ENCODE measurements at regions not wholly inside any gene's neighbourhood (a gene's known extent, or its start where the extent isn't known, plus 50 kb on each side); places are given as distances from the start of the nearest gene placed in this dataset.

DNA sequence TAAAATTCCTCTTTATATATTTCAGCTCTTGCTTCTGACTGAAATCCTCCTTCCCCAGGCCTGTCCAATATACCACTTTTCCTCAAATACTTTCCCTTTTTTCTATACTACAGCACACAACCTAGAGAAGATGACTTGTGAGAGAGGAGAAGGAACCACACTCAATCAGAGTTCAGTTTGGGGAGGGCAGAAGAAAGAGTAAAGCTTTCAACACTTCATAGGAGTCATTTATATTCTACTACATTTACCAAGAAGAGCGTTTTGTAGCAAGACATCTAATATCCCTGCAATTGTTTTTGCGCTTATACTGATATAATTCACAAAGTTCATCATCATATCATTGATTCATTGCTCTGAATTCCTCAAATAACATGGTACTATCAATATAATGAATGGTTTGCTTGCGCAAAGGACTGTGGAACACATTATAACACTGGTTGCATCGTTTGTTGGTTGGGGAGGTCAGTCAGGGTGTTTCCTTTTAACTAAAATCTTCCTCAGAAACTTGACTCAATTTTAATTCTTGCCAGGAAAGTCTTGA is 792.5 kb upstream of the CELF2 start:
- no peak for DNase-seq (ENCODE audit: low read depth)

DNA sequence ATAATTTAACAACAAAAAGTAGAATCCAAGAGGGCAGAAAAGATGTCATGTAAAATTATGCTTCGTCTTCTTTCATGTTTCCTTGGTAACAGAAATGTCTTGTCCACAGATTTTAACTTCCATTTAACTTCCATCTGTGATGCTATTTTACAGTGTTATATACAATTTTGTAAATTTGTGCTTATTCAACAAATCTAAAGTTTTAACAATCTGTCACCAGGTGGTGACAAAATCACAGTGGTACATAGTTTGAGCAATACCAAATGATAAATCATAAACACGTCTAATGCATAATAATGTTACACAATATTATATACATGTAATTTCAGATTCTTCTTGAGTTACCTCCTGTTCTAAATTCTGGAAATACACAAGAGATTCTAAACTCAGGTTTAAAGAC is 784.4 kb upstream of the CELF2 start:
- DNase-seq (ENCODE audit: low read depth), result no peak

DNA sequence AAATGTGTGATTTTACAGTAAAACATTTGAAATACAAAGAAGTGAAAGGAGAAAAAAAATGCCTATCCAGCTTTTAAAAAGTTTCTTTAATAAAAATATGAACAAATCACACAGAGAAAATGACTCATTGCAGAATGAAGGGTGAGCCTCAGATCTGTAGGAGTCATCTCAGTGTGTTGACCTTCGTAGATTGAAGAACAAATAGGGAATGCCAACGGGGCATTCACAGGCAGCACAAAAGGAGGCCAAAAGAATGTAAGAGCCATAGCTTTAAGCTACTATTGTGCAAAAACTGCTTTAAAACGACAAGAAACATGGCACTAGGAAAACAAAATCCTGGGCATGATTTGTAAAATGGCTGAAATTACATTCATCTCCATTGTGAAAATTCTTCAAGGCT is 782.7 kb upstream of the CELF2 start:
- DNase-seq (ENCODE audit: low read depth), result no peak

DNA sequence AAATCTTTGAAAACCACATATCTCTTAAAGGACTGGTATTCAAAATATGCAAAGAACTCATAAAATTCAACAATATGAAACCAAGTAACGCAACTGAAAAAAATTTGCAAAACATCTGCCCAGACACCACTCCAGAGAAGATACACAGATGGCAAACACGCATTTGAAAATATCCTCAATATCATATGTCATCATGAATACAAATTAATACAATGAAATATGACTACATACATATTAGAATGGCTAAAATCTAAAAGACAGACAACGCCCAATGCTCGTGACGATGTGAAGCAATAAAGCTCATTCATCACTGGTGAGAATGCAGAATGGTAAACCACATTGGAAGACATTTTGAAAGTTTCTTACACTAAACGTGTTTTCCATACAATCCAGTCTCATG is 770.1 kb upstream of the CELF2 start:
- DNase-seq (ENCODE audit: low read depth), result no peak

DNA sequence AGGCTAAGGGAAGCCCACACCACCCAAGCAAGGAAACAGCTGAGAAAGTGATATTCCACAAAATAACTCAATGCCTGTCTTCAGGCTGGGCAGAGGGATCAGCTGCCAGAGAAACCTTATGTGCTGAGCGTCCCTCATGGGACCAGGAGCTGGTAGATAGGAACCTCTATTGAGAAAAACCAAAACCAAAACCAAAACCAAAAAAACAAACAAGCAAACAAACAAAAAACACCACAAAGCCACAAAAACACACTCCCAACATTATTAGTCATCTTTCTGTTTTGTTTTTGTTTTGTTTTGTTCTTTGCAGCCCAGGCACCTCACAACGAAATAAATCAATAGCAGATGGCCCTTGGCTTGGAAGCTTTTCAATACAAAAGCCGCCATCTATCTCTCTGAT is 760.8 kb upstream of the CELF2 start:
- DNase-seq (ENCODE audit: low read depth), result no peak

DNA sequence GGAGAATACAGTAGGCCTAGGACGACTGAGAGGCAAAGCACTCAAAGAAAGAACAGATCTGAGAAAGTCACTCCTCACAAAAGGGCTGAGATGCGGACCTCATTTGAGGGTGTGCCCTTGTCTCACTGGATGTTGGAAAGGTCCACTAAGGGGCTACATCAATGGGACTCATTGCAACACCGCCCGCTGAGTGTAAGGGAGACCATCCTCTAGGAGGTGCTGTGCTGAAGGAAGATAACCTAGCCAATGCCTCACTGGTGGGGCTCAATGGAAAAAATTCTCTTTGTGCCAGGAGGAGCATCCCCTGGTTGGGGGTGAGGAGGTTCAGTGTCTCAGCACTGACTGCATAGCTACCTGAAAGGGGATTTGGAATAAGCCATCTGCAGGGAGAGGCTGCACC is 758.7 kb upstream of the CELF2 start:
- DNase-seq (ENCODE audit: low read depth), result no peak

DNA sequence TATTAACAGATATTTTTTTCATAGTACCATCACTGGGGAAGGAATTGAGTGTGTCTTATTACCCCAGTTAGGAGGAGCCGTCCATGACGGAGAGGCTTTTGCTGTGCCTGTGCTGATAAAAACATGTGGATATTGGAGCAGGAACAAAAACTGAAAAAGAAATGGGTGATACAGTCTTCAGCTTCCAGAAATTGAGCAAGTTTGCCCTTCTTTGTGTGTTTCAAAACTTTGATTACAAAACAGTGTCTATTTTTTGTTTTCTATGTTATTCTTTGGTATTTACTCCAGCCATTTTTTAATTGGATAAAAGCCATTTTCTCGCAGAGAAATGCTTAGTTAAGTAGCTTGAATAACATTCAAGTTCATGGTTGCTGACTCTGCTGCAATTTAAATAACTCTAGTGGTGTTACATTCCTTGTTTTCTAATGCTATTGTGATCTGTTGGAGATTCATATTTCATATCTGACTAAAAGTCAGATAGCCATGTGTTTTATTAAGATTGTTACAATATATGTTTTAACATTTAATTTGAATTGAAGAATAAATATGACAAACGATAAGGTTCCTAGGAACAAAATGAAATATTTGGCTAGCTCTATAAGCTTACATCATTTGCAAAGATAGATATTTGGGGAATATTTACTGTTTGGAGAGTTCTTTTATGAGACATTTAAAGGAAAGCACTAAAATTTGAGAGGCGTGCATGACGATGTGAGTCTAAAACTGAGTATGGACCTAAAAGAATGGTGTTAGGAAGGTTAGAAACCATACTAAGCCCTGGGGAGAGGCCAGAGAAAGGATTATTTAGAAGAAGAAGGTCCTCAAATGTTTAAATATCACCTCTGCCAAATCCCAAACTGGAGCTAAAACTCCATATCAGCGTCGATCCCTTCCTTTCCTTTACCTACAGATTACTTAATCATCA is 747.3 kb upstream of the CELF2 start:
- no peak for DNase-seq (ENCODE audit: low read depth)

DNA sequence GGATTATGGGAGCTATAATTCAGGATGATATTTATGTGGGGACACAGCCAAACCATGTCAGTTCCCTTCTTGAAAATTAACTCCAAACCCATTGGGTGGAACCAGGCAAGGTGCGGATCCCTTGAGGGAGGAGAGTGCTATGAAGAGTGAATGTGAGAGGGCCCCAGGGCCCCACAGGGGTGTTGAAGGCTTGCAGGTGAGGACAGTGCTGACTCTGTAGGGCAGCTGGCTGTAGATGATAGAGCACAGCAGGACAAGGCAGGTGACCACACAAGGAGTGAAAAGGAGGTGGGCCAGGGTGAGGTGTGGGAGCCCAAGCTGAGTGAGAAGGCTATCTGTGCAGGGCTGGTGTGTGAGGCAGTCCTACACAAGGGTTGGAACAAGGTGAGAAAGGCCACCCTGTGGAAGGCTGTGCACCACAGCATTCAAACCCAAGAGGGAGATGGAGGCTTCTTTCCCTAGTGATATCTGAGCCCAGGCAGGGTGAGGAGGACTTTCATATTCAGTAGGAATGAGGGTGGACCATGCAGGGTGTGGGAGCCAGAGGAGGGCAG is 746.0 kb upstream of the CELF2 start:
- DNase-seq (ENCODE audit: low read depth), result no peak

DNA sequence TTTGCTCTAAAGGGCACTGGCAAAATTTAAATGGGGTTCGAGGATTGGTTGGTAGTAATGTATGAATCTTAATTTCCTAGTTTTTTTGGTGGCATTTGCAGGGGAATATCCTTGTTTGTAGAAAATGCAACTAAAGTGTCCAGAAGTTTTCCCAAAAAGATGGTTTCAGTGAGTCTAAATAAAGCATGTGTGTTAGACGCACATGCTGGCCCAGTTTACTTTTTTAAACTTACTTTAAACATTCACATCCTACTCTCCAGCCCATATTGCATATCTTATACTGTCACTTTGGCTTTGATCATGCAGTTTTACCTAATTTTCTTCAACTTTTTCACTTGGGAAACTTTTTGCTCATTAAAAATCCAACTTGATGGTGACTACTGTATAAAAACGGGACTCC is 744.0 kb upstream of the CELF2 start:
- no peak for DNase-seq (ENCODE audit: low read depth)

DNA sequence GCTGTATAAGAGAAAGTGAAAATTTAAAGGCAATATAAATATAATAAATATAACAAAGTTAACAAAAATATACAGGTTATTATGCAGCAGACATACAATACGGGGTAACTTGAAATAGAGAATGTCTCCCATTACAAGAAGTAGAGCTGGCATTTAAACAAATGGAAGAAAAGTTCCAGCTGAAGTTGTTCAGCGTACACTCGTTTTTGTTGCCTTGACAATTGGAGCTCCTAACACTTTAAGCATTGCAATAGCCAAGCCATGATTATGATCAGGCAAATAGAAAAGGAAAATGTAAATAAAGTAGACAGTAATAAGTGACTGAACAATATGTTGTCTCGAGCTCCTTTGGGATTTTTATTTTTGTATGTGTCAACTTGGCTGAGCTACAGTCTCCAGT is 737.8 kb upstream of the CELF2 start:
- no peak for DNase-seq (ENCODE audit: low read depth)

DNA sequence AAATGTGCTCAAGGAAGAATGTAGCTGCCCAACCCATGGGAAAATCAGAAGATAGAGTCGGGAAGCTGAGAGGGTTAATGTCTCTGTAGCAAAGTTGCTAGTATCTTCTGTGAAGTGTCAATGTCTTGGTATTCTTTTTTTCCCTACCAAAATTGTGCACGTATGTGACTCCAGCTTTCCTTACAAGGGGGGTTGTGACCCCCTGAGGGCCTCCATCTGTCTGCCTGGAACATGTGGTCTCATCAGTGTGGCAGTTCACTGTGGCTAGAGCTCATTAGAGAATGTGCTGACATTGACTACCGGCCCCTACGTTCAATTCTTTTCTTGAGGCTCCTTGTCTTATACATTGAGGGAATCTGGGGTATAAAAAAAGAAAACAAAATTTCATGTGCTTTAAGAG is 725.2 kb upstream of the CELF2 start:
- no peak for DNase-seq (ENCODE audit: low read depth)

DNA sequence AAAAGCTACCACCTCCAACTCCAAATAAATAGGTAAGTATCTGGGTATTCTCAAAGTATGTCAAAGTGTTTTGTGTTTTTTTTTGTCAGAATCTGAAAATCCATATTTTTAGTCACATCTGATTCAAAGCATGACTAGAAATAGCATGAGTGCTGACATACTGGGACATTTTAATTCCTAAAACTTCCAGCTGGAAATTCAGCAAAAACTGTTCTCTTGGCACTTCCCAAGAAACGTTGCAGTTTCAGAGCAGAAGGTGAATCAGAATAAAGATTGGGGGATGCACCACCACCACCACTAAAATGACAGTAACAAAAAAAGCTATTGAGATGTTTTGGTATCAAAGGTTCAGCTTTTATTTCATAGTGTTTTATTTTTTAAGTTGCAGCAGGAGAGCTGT is 724.6 kb upstream of the CELF2 start:
- no peak for DNase-seq (ENCODE audit: low read depth)

DNA sequence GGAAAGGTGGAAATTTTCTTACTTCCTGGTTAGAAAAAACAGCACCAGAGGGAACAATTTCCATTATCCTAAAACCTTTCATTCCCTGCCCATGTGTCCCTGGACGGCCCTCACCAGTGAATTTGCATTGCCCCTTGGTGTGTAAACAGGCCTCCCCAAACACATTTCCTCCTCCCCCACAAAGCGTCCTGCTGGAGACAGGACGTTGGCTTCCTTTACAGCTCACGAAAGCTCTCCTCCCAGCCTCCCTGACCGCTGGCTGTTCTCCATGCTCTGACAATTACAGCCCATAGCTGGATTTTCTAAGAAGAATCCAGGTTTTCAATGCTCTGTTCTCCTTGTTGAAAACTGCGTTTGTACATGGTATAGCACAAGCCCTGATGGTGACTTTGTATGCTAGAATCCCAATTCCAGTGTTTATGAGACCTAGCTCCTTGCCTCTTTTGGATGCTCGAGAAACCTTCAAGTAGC is 724.2 kb upstream of the CELF2 start:
- DNase-seq (ENCODE audit: low read depth), result no peak

DNA sequence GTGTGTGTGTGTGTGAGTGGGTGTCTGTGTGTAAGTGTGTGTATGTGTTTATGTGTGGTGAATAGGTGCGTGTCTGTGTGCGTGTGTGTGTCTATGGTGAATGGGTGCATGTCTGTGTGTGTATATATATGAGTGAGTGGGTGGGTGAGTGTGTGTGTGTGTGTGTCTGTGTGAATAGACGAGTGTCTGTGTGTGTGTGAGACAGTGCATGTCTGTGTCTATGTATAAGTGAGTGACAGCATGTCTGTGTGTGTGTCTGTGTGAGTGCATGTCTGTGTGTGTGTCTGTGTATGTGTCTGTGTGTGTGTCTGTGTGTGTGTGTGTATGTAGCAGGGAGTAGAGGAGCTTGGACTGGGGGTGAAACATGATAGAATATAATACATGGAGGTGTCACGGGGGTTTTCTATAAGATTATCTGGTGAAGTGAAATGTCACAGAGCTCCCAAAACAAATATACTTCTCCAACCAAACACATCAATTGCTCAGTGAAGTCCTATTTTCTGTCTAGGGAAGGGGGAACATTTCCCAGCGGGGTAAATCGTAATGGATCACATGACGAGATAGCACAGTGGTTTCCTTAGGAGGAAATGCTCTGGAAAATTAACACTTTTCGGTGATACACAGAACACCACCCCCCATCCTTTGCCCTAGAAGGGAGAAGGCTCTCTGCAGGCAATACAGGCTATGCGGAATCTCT is 723.3 kb upstream of the CELF2 start:
- DNase-seq (ENCODE audit: low read depth), result no peak

DNA sequence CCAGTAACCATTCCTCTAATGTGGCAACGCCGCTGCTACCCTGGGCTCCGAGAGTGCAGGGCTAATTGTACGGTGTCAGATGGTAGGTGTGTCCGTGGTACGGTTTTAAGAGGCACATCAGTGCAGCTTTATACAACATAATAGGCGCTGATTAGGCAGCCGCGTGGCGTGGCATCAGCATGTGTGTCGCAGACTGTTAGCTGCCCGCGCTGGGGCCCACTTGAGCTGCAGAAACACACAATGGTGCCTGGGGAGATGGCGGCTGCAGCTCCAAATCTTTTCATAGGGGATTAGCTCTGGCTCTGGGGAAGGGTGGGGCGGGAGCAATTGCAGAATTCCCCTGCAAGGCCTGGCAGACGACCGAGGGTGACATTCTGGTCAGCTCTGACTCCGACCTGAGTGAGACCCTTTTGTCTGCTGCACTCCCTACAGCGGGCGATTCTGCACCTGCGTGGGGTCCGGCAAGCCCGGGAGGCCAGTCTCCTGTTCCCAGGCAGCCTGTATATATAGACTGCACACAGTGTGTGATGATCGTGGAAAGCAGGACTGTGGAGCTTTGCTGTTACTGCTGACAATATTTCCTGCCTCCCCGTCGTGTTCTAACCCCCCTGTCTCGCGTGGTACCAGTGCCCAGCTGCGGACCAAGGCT is 722.7 kb upstream of the CELF2 start:
- DNase-seq (ENCODE audit: low read depth), result no peak

DNA sequence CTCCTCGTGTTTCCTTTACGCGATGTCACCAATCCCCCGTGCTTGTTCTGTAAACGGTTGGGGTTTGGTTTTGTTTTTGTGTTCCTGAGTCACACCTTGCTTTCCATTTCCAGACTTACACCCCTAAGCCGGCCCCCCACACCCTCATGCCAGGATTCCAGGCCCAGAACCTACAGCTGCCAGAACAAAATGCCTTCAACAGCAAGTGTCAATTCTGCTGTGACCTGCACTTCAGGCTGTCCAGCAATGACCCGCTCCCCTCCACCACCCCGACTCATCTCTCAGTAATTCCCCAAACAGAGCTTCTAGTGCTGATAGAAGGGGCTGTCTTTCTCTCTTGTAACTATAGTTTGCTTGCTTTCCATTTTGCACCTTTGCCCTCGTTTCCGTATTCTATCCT is 722.1 kb upstream of the CELF2 start:
- no peak for DNase-seq (ENCODE audit: low read depth)

DNA sequence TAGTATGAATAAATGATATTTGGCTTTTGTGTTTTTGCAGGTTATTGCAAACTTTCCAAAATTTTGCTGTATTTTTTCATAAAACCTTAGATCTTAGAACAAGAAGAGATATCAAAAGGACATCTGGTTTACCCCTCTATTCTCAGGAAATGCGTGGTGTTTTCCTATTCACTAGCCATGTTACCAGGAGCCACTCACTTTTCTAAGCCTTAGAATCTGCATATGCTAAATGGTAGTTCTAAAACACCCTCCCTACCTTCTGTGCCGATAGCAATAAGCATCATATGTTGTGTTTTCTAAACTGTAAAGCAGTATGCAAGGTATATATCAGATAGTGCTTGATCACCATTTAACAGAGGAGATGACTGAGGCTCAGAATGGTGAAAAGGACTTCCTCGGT is 715.0 kb upstream of the CELF2 start:
- DNase-seq (ENCODE audit: low read depth), result no peak

DNA sequence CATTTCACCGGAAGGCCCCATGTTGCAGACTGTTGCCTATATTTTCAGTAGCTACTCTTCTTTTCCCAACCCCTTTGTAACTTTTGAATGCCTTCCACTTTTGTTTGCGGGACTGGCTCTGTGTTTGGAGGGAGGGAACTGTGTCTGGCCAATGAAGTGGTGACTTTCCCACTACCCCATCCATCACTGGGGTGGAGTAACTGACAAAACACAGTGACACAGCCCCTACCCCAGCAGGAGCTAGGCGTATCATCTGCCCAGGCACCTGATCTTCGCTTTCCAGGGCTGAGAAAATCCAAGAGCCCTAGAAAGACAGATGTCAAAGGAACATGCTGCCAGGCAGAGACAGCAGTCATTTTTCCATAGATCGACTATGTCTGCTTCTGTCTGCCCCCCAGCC is 710.6 kb upstream of the CELF2 start:
- DNase-seq (ENCODE audit: low read depth), result no peak

DNA sequence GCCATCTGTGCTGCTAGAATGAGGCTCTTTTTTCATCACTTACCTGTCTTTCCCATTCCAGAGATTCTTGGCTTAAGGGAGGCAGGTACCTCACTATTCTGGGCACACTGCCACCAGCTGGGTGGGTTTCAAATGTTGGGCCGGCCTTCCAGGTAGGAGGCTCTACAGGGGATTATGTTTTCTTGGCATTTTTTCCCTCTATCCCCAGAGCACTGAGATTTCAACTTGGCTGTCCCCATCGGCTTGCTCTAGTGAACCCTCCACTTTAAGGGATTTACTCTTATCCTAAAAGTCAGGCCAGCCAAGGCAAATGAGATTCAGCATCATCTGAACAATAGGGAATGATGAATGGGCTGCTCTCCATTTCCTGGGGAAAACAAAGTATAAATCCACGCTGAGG is 710.1 kb upstream of the CELF2 start:
- DNase-seq (ENCODE audit: low read depth), result no peak

DNA sequence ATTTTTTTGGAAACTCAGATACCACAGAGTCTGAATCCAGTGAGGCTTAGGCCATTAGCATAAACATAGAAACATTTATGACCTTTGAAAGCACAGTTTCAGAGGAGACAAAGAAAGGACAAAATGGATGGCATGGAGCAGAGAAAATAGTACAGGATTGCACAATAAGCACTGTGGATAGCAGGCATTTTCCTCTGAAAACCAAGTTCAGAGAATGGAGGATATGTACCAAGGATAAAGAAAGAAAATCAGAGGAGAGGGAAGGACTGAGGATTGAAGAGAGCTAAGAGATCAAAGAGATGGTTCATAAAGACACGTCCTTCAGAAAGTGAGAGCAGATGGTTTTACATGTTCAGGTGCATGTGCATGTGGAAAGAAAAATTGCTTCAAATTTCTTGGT is 707.2 kb upstream of the CELF2 start:
- no peak for DNase-seq (ENCODE audit: low read depth)

DNA sequence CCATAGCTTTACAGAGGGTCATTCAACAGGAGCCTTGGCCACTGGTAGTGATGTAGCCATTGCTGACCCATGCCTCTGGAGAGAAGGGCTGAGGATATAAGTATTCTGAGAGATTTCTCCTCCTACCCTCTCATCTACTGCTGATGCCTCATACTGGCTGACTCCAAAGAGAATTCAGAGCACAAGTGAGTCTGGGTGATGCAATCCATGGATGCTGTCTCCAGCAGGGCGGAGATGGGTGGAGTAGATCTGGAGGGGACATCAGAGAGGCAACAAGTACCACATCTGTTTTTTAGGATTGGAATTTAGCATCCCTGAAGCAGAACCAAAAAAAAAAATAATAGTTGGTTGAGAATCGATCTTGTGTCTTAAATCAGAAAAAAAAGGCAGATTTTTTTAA is 705.7 kb upstream of the CELF2 start:
- no peak for DNase-seq (ENCODE audit: low read depth)

DNA sequence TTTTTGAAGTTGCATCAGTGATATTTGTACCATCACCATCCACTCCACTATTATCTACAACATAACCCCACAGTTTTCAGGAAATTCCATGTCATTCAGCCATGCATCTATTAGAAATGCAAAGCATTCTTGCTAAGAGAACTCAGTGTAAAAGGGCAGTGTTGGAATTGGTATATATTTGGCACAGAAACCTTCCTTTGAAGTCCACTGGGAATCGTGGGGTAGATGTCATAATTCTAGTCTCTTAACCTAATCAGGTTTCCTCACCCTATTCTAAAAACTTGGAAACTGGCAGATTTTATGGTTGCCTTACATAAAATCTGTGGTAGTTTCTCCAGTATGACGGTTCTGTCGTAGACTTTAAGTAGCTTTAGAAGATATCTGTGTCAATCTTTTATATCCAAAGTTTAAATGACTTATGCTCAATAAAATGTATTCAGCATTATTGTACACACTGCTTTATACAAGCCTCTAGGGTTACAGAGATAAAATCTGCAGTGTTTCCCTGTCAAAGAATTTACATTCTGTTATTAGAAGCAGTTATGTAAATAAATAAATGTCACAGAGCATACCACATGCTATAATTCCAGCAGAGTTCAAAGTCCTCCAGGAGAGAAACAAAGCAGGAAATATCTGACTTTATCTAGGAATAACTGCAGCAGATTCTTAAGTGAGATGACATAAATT is 704.4 kb upstream of the CELF2 start:
- DNase-seq (ENCODE audit: low read depth), result no peak
